MV-4-11 (cell line): ENCODE measurements at regions not wholly inside any gene's neighbourhood (a gene's known extent, or its start where the extent isn't known, plus 50 kb on each side); places are given as distances from the start of the nearest gene placed in this dataset.
"Not testable (repeated sequence)": the region's sequence is repeated elsewhere in the genome, so short reads cannot be mapped to it uniquely, and the experiment has no call there.

Experiments used
- DNase-seq: peaks from one replicate; lab custom pipeline; 2025; lab: John Stamatoyannopoulos, UW

DNA sequence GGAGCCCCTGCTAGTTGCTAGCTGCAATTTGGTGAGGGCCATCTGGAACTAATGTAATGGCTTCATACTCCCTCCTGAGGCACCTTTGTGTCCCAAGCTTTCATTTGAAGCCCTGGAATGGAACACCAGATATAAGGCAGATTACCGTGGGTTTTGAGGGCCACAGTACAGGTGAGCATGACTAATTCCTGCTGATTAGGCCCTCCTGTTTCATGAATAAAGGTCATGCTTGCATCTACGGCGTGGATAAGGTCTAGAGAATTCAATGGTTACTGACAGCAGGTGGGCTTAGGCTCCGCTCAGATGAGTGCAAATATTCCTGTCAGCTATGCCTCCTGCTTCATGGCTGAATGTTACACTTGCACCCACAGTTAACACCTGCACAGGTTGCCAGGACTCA, 495.4 kb downstream of the NAP1L3 start:
- no peak for DNase-seq

GRCh38 chrX:93169771-93170170, 503.6 kb downstream of the NAP1L3 start:
- DNase-seq = no peak

DNA sequence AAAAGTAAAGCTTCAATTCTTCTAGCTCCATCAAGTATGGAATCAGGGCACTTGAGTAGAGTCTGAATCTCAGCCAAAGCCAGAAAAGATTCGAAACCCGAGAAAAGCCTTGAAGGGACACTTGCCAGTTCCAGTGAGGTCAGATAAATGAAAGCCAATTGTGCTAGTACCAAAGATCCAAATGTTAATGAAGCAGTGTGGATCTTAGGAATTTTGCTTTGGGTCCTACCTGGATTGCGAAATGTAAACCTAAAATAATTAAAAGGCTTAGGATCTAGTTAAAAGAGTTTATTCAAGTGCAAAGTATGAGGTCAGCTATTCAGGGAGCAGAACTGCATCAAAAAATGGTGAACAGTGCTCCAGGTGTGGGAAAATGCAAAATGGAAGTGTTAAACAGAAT, 552.6 kb downstream of the NAP1L3 start:
- no peak for DNase-seq

DNA sequence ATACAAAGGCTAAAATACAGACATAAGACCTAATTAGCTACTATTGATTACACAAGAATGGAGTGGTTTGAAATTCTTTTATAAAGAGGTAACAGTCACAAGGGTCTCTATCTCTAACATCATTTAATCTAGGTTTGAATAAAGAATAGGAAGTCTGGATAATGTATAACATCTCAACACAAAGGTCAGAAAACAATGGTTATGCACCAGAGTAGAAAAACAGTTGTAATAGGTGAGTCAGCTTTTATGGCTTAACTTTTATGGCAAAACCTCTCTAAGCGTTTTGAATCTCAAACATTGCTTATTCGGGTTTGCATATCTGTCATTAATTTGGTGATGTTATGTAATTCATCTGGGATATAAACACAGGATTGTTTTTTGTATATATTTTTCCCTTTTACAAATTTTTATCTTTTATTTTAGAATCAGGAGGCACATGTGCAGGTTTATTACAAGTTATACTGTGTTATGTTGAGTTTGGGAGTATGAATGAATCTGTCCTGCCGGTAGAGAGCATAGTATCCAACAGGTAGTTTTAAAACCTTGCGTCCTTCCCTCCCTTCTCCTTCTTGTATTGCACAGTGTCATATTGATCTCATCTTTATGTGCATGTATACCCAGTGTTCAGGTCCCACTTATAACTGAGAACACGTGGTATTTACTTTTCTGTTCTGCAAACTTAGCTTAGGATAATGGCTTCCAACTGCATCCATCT, 569.9 kb downstream of the NAP1L3 start:
- DNase-seq = not testable (repeated sequence)

- not testable (repeated sequence) for DNase-seq
Observed at GRCh38 chrX:93095535-93095934, 577.8 kb downstream of the NAP1L3 start.

DNA sequence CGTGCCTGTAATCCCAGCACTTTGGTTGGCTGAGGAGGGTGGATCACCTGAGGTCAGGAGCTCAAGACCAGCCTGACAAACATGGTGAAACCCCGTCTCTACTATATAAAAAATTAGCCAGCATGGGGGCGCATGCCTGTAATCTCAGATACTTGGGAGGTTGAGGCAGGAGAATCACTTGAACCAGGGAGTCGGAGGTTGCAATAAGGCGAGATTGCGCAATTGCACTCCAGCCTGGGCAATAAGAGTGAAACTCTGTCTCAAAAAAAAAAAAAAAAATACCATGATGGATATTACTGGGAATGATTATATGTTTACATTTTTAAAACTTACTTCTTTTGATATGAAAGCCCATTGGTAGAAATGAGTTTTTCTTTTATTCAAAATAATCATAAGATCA, 594.5 kb downstream of the NAP1L3 start:
- not testable (repeated sequence) for DNase-seq

- not testable (repeated sequence) for DNase-seq
Observed at GRCh38 chrX:93055264-93055663, 618.1 kb downstream of the NAP1L3 start.

- DNase-seq = peak; percentile 67
Observed at GRCh38 chrX:93019841-93020240, 653.5 kb downstream of the NAP1L3 start.

DNA sequence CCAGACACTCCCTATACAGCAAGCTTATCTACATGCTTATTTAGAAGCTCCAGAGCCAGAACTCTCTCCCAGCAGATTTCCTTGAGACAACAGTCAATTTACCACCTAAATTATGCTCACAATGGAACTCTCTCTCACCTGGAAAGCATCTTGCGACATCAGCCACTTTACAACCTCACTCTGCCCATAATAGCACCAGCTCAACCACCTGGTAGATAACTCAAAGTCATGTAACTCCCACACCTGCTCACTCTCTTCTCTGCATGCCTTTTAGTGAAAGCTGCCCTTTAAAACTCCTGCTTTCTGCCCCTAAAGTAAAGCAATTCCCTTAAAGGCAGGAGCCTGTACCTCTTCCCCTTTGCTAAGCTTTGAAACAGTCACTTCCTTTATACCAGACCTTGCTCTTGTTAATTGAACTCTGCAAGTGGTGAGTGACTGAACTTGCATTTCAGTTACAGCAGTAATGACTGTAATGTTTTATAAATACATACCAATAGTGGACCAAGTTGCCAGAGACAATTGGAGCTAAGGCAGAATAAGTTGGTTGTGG, 658.8 kb downstream of the NAP1L3 start:
- not testable (repeated sequence) for DNase-seq
